H1 (cell line): ENCODE measurements at regions not wholly inside any gene's neighbourhood (a gene's known extent, or its start where the extent isn't known, plus 50 kb on each side); places are given as distances from the start of the nearest gene placed in this dataset.
"Not testable (repeated sequence)": the region's sequence is repeated elsewhere in the genome, so short reads cannot be mapped to it uniquely, and the experiment has no call there.

Experiments
- CTCF ChIA-PET: fragments of 300-600 bp; sonication (Branson Sonifier 250); formaldehyde crosslinking; loops from one replicate; lab custom pipeline; 2021; ENCODE audit not compliant: partially characterized antibody; lab: Charles Lee
- POLR2A ChIA-PET: fragments of 300-600 bp; sonication (Branson Sonifier 250); formaldehyde crosslinking; loops from one replicate; lab custom pipeline; 2021; ENCODE audit warnings: inconsistent platforms; ENCODE audit not compliant: partially characterized antibody; lab: Charles Lee
- DNase-seq, 2 experiments: peaks; one replicate each; pipeline versions ENCODE4 v3.0.0 to v3.0.0-alpha.2; 2010 to 2022; ENCODE audit warnings: low spot score in 2 of 2, low read depth in 1 of 2, mixed read lengths in 1 of 2
- FAIRE-seq: peaks from 2 replicates; lab custom pipeline; 2011; peaks lifted over from hg19 to GRCh38; lab: Jason Lieb, UNC
- H2AFZ ChIP-seq: 2 replicates; pipeline ENCODE4 v1.8.1; 2012; ENCODE audit warnings: low read length, inconsistent platforms
- H2AK5ac ChIP-seq: 2 replicates; pipeline ENCODE4 v1.6.1; 2013; ENCODE audit warnings: low read depth, low read length
- H2BK120ac ChIP-seq: replicated peaks from 2 replicates; pipeline ENCODE3; 2013; ENCODE audit warnings: low read depth, low read length, inconsistent platforms
- H2BK12ac ChIP-seq: 2 replicates; pipeline ENCODE4 v1.6.1; 2013; ENCODE audit warnings: low read depth, low read length
- H2BK15ac ChIP-seq: 2 replicates; pipeline ENCODE4 v1.6.1; 2013; ENCODE audit warnings: low read length
- H2BK20ac ChIP-seq: 2 replicates; pipeline ENCODE4 v1.6.1; 2013; ENCODE audit warnings: low read length
- H2BK5ac ChIP-seq: 2 replicates; pipeline ENCODE4 v1.6.1; 2013; ENCODE audit warnings: low read depth, low read length
- H3K14ac ChIP-seq: 2 replicates; pipeline ENCODE4 v1.6.1; 2013; ENCODE audit warnings: inconsistent platforms; ENCODE audit not compliant: insufficient read length
- H3K18ac ChIP-seq: 2 replicates; pipeline ENCODE4 v1.6.1; 2013; ENCODE audit warnings: low read length; ENCODE audit errors: extremely low read depth
- H3K23ac ChIP-seq: 2 replicates; pipeline ENCODE4 v1.6.1; 2013; ENCODE audit warnings: inconsistent platforms; ENCODE audit not compliant: insufficient read length
- H3K23me2 ChIP-seq: 2 replicates; pipeline ENCODE4 v1.6.1; 2013; ENCODE audit warnings: low read depth, low read length
- H3K27ac ChIP-seq: 2 replicates; pipeline ENCODE4 v1.6.1; 2011; ENCODE audit warnings: low read depth, low read length, inconsistent platforms
- H3K27me3 ChIP-seq, 4 experiments: replicated peaks in 1 of 4; 1 replicate in 1 of 4; 2 replicates in 3 of 4; pipeline versions ENCODE4 v1.6.1 to v1.8.1; 2011 to 2013; ENCODE audit warnings: low read length in 3 of 4, mild to moderate bottlenecking in 3 of 4, inconsistent platforms in 2 of 4, mixed read lengths in 2 of 4, moderate library complexity in 1 of 4; ENCODE audit not compliant: control insufficient read depth in 3 of 4, insufficient read depth in 3 of 4; ENCODE audit errors: extremely low read depth in 1 of 4
- H3K36me3 ChIP-seq, 4 experiments: 2 replicates each; pipeline versions ENCODE4 v1.6.1 to v1.8.1; 2011 to 2013; ENCODE audit warnings: mild to moderate bottlenecking in 4 of 4, low read length in 3 of 4, moderate library complexity in 2 of 4, control low read depth in 1 of 4, inconsistent platforms in 1 of 4; ENCODE audit not compliant: insufficient read depth in 4 of 4, control insufficient read depth in 2 of 4
- H3K4ac ChIP-seq: replicated peaks from 2 replicates; pipeline ENCODE3; 2013; ENCODE audit warnings: low read length, low read depth, mixed read lengths, inconsistent platforms; ENCODE audit not compliant: insufficient read length
- H3K4me1 ChIP-seq, 4 experiments: replicated peaks in 1 of 4; 1 replicate in 1 of 4; 2 replicates in 3 of 4; pipeline versions ENCODE4 v1.6.1 to v1.8.1; 2011 to 2013; ENCODE audit warnings: low read length in 3 of 4, inconsistent platforms in 2 of 4, mixed read lengths in 1 of 4; ENCODE audit not compliant: insufficient read depth in 4 of 4, control insufficient read depth in 3 of 4
- H3K4me2 ChIP-seq, 2 experiments: 2 replicates each; pipeline versions ENCODE4 v1.6.1 to v1.8.1; 2011 to 2013; ENCODE audit warnings: low read depth in 2 of 2, low read length in 2 of 2, control low read depth in 1 of 2, inconsistent platforms in 1 of 2, mild to moderate bottlenecking in 1 of 2; ENCODE audit not compliant: insufficient read depth in 1 of 2
- H3K4me3 ChIP-seq, 4 experiments: fragments of 200-600, 300-600 bp in 1 of 4; sonication (generic), shearing (Covaris generic), sonication (Bioruptor Twin) in 1 of 4; 2 replicates each; pipeline versions ENCODE4 v1.5.1 to v1.8.1; 2011 to 2016; ENCODE audit warnings: low read length in 4 of 4, low read depth in 3 of 4, control low read depth in 2 of 4, inconsistent platforms in 2 of 4, mild to moderate bottlenecking in 2 of 4, mixed read lengths in 1 of 4, moderate library complexity in 1 of 4; ENCODE audit not compliant: insufficient read depth in 2 of 4; ENCODE audit errors: extremely low read depth in 1 of 4
- H3K56ac ChIP-seq: replicated peaks from 2 replicates; pipeline ENCODE3; 2013; ENCODE audit warnings: low read depth, mild to moderate bottlenecking, mixed read lengths, low read length, inconsistent platforms; ENCODE audit not compliant: insufficient read length
- H3K79me1 ChIP-seq: 2 replicates; pipeline ENCODE4 v1.6.1; 2013; ENCODE audit warnings: low read depth, low read length, control low read depth
- H3K79me2 ChIP-seq, 2 experiments: 2 replicates each; pipeline versions ENCODE4 v1.6.1 to v1.8.1; 2012 to 2013; ENCODE audit warnings: low read length in 2 of 2, mild to moderate bottlenecking in 2 of 2, inconsistent platforms in 1 of 2; ENCODE audit not compliant: insufficient read depth in 2 of 2, control insufficient read depth in 1 of 2
- H3K9ac ChIP-seq, 4 experiments: replicated peaks in 1 of 4; 1 replicate in 1 of 4; 2 replicates in 3 of 4; pipeline versions ENCODE4 v1.6.1 to v1.8.1; 2011 to 2013; ENCODE audit warnings: low read depth in 3 of 4, low read length in 3 of 4, control low read depth in 2 of 4, mild to moderate bottlenecking in 2 of 4, moderate library complexity in 2 of 4, inconsistent platforms in 1 of 4; ENCODE audit errors: extremely low read depth in 1 of 4
- H3K9me3 ChIP-seq, 2 experiments: 2 replicates each; pipeline versions ENCODE4 v1.6.1 to v1.8.1; 2012 to 2013; ENCODE audit warnings: mild to moderate bottlenecking in 2 of 2, moderate library complexity in 2 of 2, control low read depth in 1 of 2, inconsistent platforms in 1 of 2, low read depth in 1 of 2, low read length in 1 of 2, mixed read lengths in 1 of 2; ENCODE audit not compliant: insufficient read depth in 2 of 2
- H4K20me1 ChIP-seq, 2 experiments: replicated peaks in 1 of 2; 2 replicates each; pipeline versions ENCODE3 to v1.8.1; 2011 to 2013; ENCODE audit warnings: inconsistent platforms in 2 of 2, low read length in 2 of 2, mild to moderate bottlenecking in 1 of 2; ENCODE audit not compliant: insufficient read depth in 2 of 2, control insufficient read depth in 1 of 2
- H4K5ac ChIP-seq: 2 replicates; pipeline ENCODE4 v1.6.1; 2013; ENCODE audit warnings: low read length, low read depth, mixed read lengths, inconsistent platforms; ENCODE audit not compliant: insufficient read length
- H4K8ac ChIP-seq: 2 replicates; pipeline ENCODE4 v1.8.0; 2013; ENCODE audit warnings: mild to moderate bottlenecking, moderate library complexity, low read length, inconsistent platforms; ENCODE audit not compliant: insufficient read depth; ENCODE audit errors: extremely low read depth
- H4K91ac ChIP-seq: replicated peaks from 2 replicates; pipeline ENCODE3; 2013; ENCODE audit warnings: low read length, mixed read lengths, inconsistent platforms; ENCODE audit not compliant: insufficient read length
- WGBS, 2 experiments: shearing (Covaris generic) in 1 of 2; methylation state at CpG; one replicate each; pipeline versions ENCODE4 v1.1.6 to v1.1.7; 2013 to 2015; ENCODE audit warnings: low lambda C conversion rate in 2 of 2, mixed read lengths in 2 of 2, inconsistent platforms in 1 of 2, low coverage in 1 of 2, missing lambda C conversion rate in 1 of 2; ENCODE audit not compliant: insufficient replicate concordance in 2 of 2, insufficient coverage in 1 of 2, insufficient read length in 1 of 2; ENCODE audit errors: extremely low coverage in 1 of 2, missing lambda C conversion rate in 1 of 2; 5-methylcytosine and 5-hydroxymethylcytosine counted together

- not testable (repeated sequence) for H3K23me2 ChIP-seq
Observed at GRCh38 chr4:27442661-27443060, 582.0 kb downstream of the STIM2 start.

More at GRCh38 chr4:27442661-27443060, 582.0 kb downstream of the STIM2 start:
- H2BK120ac ChIP-seq, H3K14ac ChIP-seq, H4K91ac ChIP-seq, H4K8ac ChIP-seq, H2BK15ac ChIP-seq, H3K27me3 ChIP-seq, H3K79me1 ChIP-seq, H2BK20ac ChIP-seq, H3K9ac ChIP-seq, H3K27ac ChIP-seq, H2AK5ac ChIP-seq, H3K4me3 ChIP-seq, FAIRE-seq, H3K9me3 ChIP-seq, H3K4me1 ChIP-seq, H4K5ac ChIP-seq, H3K23ac ChIP-seq, H3K4ac ChIP-seq, CTCF ChIA-PET, H2BK5ac ChIP-seq, H3K79me2 ChIP-seq, H3K4me2 ChIP-seq, H3K56ac ChIP-seq, DNase-seq, H4K20me1 ChIP-seq, H2BK12ac ChIP-seq, H3K36me3 ChIP-seq, H2AFZ ChIP-seq, POLR2A ChIA-PET, H3K18ac ChIP-seq: not testable (repeated sequence)
- WGBS, 2 experiments: 90% methylated on average over 4 of the region's 4 CpGs; no CpG with 5 or more reads in 1 of the 2 experiments
